ENCODE measurements at regions not wholly inside any gene's neighbourhood (a gene's known extent, or its start where the extent isn't known, plus 50 kb on each side); places are given as distances from the start of the nearest gene placed in this dataset.

DNA sequence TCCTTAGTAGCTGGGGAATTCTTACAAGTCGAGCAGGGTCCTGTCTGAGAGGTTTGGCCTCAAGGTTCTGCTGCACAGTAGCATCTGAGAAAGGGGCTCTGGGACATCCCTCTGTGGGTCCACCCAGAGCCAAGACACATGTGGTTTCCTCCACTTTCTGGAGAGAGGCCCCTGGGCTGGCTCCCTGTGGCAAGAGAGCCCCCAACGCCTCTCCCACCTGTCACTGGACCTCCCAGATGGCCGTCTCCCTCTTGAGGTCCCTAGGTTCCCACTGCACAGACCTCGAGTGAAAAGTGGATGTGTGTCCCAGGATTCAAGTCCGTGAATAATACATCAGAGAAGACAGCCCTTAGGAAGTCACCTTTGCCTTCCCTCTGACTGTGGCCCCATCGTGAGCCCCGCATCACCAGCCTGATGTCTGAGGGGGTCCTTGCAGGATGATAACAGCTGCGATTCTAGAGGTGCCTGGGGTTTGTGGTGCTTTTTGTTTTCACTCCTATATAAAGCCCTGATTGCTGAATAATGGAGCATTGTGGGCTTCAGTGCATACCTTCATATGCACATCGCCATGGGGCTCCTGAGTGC is 319.0 kb downstream of the GLRX3 start:
- TF ChIP-seq CTCF (IDR thresholded peaks at IDR 0.05), result no peak
- no peak for TF ChIP-seq POLR2A (IDR thresholded peaks at IDR 0.05)
